MM.1S (cell line): ENCODE measurements at regions not wholly inside any gene's neighbourhood (a gene's known extent, or its start where the extent isn't known, plus 50 kb on each side); places are given as distances from the start of the nearest gene placed in this dataset.

Source experiments
- CTCF ChIP-seq: fragments of 300-600 bp; sonication (generic); IDR thresholded peaks from 2 replicates; pipeline ENCODE4 v1.5.1; 2016; ENCODE audit warnings: antibody characterized with exemption, low read length, mixed read lengths
- EZH2 ChIP-seq: fragments of 300-600 bp; sonication (generic); optimal IDR thresholded peaks from 2 replicates; pipeline ENCODE3; 2017; ENCODE audit warnings: low read depth, mild to moderate bottlenecking, antibody characterized with exemption, low read length, mixed read lengths

GRCh38 chr4:177127658-177128057, 182.0 kb upstream of the NEIL3 start:
- TF ChIP-seq CTCF (no peak), EZH2 (no peak)
